Esophagus muscularis mucosa (tissue), 4 donors: ENCODE measurements at regions not wholly inside any gene's neighbourhood (a gene's known extent, or its start where the extent isn't known, plus 50 kb on each side); places are given as distances from the start of the nearest gene placed in this dataset.

Experiments used
- DNase-seq: peaks from one replicate; pipeline ENCODE4 v3.0.0-alpha.2; 2017; ENCODE audit errors: extremely low spot score
- H3K27ac ChIP-seq, 4 donors: fragments of 200-600 bp; sonication (generic); replicated peaks in 1 of 4; 1 replicate in 3 of 4; 2 replicates in 1 of 4; pipeline ENCODE4 v1.5.1; 2016 to 2019; ENCODE audit warnings: mild to moderate bottlenecking in 1 of 4
- H3K27me3 ChIP-seq, 4 donors: fragments of 200-600 bp; sonication (generic); one replicate each; pipeline versions ENCODE4 v1.5.1 to v1.6.0; 2016 to 2019
- H3K36me3 ChIP-seq, 4 donors: fragments of 200-600 bp; sonication (generic); one replicate each; pipeline ENCODE4 v1.5.1; 2016 to 2019
- H3K4me1 ChIP-seq, 4 donors: fragments of 200-600 bp; sonication (generic); one replicate each; pipeline ENCODE4 v1.5.1; 2016 to 2019
- H3K4me3 ChIP-seq, 4 donors: fragments of 200-600 bp; sonication (generic); 1 replicate in 2 of 4; 2 replicates in 2 of 4; pipeline ENCODE4 v1.5.1; 2016 to 2019; ENCODE audit warnings: mild to moderate bottlenecking in 4 of 4, moderate library complexity in 1 of 4
- H3K9me3 ChIP-seq, 4 donors: fragments of 200-600 bp; sonication (generic); 1 replicate in 3 of 4; 2 replicates in 1 of 4; pipeline ENCODE4 v1.5.1; 2016 to 2019
- CTCF ChIP-seq, 3 experiments: fragments of 200-600 bp in 2 of 3; fragments of 450-650 bp in 1 of 3; sonication (generic) in 2 of 3; IDR thresholded peaks; one replicate each; pipeline ENCODE4 v1.5.1; 2017 to 2019; ENCODE audit warnings: antibody characterized with exemption in 3 of 3, mild to moderate bottlenecking in 2 of 3, moderate library complexity in 1 of 3
- EP300 ChIP-seq: sonication (generic); formaldehyde crosslinking; IDR thresholded peaks from one replicate; pipeline ENCODE4 v1.6.1; 2017; ENCODE audit warnings: antibody characterized with exemption
- POLR2A ChIP-seq: fragments of 450-650 bp; IDR thresholded peaks from one replicate; pipeline ENCODE4 v1.6.1; 2017; ENCODE audit warnings: antibody characterized with exemption, moderate library complexity, mild to moderate bottlenecking, low read depth
- POLR2AphosphoS5 ChIP-seq, 2 donors: sonication (generic); formaldehyde crosslinking; IDR thresholded peaks; one replicate each; pipeline ENCODE4 v1.6.1; 2017; ENCODE audit warnings: antibody characterized with exemption in 2 of 2
- WGBS: methylation state at CpG from one replicate; pipeline ENCODE4 v1.1.5; 2018; 5-methylcytosine and 5-hydroxymethylcytosine counted together
- intact Hi-C: fragments of 100-400 bp; cut with DNase I; formaldehyde crosslinking; loops from one replicate; pipeline ENCODE4 v1.15.1; 2023

DNA sequence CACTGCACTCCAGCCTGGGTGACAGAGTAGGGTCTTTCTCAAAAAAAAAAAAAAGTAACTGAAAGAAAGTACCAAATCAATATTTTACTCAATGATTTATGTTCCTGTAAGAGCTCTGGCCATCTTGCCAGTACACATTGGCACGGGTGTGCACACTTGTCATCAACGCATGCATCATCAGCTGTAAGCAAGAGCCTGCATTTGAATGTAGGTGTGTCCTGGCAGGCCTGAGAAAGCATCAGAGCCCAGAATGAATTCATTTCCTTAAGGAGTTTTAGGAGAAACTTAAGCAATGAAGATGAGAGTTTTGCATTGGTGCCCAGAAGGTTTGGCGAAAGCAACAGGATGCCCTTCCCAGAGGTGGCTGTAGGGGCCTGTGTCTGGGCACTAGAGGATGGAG is 88.5 kb upstream of the FZD10 start:
- DNase-seq: no peak
- intact Hi-C loops: no loop called here
- TF ChIP-seq POLR2AphosphoS5 (IDR thresholded peaks at IDR 0.05): no peak
- TF ChIP-seq POLR2A: no peak
- no peak for TF ChIP-seq CTCF (IDR thresholded peaks at IDR 0.05)
- no peak for TF ChIP-seq EP300
- Histone ChIP-seq H3K36me3 (no peaks in the 10 kb centered on the region), H3K4me1 (no peaks in the 10 kb centered on the region), H3K27me3 (peaks cover 0 to 44% (median 2%) of the 10 kb centered on the region in 4 donors), H3K9me3 (no peaks in the 10 kb centered on the region), H3K4me3 (no peak overlapping the region), H3K27ac (no peak overlapping the region)
- 87% methylated on average over 3 of the region's 3 CpGs for WGBS

GRCh38 chr12:130074661-130075406 is 87.4 kb upstream of the FZD10 start:
- H3K9me3 ChIP-seq: no peaks in the 10 kb centered on the region
- no peaks in the 10 kb centered on the region for H3K36me3 ChIP-seq
- peaks cover 0 to 48% (median 2%) of the 10 kb centered on the region in 4 donors for H3K27me3 ChIP-seq
- H3K4me1 ChIP-seq: no peaks in the 10 kb centered on the region
- no peak for DNase-seq
- no peak overlapping the region for H3K4me3 ChIP-seq
- H3K27ac ChIP-seq: no peak overlapping the region
- TF ChIP-seq POLR2A (no peak), POLR2AphosphoS5 (IDR thresholded peaks at IDR 0.05) (no peak), CTCF (IDR thresholded peaks at IDR 0.05) (no peak), EP300 (no peak)
- WGBS: 90% methylated on average over 8 of the region's 8 CpGs
- intact Hi-C loops: no loop called here

- peaks cover 0 to 45% (median 2%) of the 10 kb centered on the region in 4 donors for H3K27me3 ChIP-seq
- 79% methylated on average over 8 of the region's 8 CpGs for WGBS
- no peaks in the 10 kb centered on the region for H3K36me3 ChIP-seq
- H3K9me3 ChIP-seq: no peaks in the 10 kb centered on the region
- no peaks in the 10 kb centered on the region for H3K4me1 ChIP-seq
- DNase-seq: no peak
- no peak overlapping the region for H3K27ac ChIP-seq
- no peak for TF ChIP-seq POLR2A
- no peak for TF ChIP-seq POLR2AphosphoS5 (IDR thresholded peaks at IDR 0.05)
- no peak for TF ChIP-seq CTCF (IDR thresholded peaks at IDR 0.05)
- no peak for TF ChIP-seq EP300
- intact Hi-C loops: no loop called here
- H3K4me3 ChIP-seq: no peak overlapping the region
Measured at GRCh38 chr12:130075497-130076076, 86.7 kb upstream of the FZD10 start.

DNA sequence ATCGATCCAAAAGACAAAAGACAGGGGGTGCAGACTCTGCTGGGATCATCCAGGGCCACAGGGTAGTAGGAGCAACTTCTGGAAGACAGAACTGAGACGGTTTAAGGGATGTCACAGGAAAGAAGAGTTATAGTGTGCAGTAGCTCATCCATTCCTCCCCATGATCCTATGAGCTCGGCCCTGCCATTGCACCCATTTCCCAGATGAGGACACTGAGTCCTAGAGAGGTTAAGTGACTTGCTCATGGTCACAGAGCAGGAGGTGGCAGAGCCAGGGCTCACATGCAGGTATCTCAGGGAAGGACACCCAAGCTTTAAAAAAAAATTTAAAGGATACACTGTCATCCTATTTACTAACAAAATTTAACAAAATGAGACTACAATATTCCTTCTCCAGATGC is 86.1 kb upstream of the FZD10 start:
- peaks cover 0 to 49% (median 2%) of the 10 kb centered on the region in 4 donors for H3K27me3 ChIP-seq

More for the DNA sequence above, 86.1 kb upstream of the FZD10 start:
- H3K36me3 ChIP-seq: no peaks in the 10 kb centered on the region
- TF ChIP-seq POLR2A (no peak), CTCF (IDR thresholded peaks at IDR 0.05) (no peak), EP300 (no peak), POLR2AphosphoS5 (IDR thresholded peaks at IDR 0.05) (no peak)
- intact Hi-C loops: no loop called here
- 73% methylated on average over 3 of the region's 3 CpGs for WGBS
- H3K4me1 ChIP-seq: no peaks in the 10 kb centered on the region
- no peak overlapping the region for H3K4me3 ChIP-seq
- H3K9me3 ChIP-seq: no peaks in the 10 kb centered on the region
- no peak overlapping the region for H3K27ac ChIP-seq
- no peak for DNase-seq
